Midbrain (tissue), 1 donor: ENCODE measurements at regions not wholly inside any gene's neighbourhood (a gene's known extent, or its start where the extent isn't known, plus 50 kb on each side); places are given as distances from the start of the nearest gene placed in this dataset.
"Not testable (repeated sequence)": the region's sequence is repeated elsewhere in the genome, so short reads cannot be mapped to it uniquely, and the experiment has no call there.

Experiments
- DNase-seq: peaks from one replicate; lab custom pipeline; 2025; lab: John Stamatoyannopoulos, UW

DNA sequence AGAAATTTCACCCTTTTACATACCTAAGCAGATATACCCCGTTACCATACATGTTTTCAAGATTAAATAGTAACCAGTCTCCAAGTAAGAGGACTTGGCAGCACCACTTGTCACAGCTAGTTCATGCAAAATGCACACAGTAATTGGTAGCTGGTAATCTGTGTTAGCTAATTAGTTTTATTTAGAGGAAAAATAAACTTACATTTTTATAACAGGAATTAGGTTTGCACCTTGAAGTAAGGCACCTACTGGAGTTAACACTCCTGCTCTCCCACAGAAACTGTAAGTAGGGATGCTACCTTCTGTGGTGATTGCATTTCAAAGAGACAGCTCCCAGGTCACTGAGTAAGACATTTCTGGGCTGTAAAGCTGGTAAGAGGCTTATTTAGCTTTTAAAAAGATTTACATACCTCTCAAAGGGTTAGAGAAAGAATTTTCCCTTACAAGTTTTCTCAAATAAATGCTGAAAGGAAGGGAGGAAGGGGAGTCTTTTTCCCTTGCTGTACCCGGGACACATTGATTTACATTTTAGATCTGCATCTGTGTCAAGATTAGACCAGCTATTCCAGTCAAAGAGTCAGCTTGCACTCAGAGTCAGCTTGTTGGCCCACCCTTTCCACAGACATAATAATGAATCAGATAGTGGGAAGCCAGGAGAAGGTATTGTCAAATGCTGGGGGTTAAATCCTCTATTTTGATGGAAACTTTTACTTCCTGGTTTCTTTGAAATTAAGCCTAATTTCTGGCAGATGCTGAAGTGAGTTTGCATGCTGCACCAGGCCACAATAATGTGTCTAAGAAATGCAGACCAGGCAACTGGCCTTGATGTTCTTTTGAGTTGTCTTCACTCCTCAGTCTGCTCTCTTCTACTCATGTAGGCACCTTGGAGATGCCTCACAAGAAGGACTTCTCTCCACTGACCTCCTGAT, 77.6 kb upstream of the CHD2 start:
- DNase-seq = no peak

DNA sequence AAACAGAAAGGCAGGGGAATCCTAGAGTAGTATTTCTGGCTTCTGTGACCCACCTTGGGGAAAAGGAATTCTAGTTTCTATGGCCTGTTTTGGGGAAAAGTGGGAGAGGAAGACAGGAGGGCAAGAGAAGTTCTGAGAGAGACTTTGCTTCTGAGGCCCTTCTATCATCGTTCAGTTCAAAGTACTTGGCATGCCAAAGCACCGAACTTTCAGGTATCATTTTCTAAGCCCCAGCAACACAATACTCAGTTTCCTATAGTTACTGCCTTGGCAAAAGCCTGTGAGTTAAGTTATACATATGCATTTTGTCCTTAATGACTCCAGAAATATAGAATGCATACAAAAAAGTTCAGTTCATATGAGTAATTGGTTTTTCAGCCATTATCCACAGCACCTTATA, 74.1 kb upstream of the CHD2 start:
- DNase-seq = no peak

DNA sequence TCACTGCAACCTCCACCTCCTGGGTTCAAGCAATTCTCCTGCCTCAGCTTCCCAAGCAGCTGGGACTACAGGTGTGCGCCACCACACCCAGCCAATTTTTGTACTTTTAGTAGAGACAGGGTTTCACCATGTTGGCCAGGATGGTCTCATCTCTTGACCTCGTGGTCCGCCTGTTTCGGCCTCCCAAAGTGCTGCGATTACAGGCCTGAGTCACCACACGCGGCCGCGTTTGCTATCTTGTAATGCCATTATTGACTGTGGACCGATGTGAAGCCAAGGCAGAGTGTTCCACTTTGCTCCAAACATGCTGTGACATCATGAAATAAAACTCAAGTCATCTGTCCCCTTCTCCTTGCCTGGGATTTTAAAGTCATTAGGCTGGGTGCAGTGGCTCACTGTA, 72.1 kb upstream of the CHD2 start:
- DNase-seq = not testable (repeated sequence)

DNA sequence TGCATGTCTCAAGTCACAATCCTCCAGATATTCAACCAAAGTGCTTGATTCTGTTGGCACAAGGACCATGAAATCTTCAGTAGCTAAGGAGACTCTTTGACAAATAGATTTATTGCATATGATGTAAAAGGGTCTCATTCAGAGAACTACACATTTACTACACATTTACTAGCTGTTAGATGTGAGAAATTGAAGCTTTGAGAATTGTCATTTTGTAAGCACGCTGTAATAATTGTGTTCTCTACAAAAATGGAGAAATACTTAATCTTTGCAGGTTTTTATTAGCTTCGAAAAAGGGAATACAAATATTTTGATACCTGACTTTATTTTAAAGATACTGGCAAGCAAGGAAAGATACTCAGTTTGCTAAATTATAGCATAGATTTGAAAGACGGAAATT, 70.2 kb upstream of the CHD2 start:
- no peak for DNase-seq

DNA sequence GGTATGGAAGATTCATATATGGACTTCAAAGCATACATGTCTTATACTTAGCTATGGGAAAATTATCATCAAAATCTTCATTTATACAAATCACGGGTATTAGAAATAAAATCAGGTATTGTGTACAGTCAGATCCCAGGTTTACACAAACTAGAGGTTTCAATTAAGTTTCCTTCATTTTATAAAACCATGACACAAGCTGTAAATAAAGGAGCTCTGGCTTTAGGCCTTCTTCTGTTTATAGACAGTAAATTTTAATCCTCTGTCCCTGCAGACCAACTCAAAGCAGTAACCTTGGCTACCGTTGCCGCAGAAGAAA, 68.8 kb upstream of the CHD2 start:
- no peak for DNase-seq

DNA sequence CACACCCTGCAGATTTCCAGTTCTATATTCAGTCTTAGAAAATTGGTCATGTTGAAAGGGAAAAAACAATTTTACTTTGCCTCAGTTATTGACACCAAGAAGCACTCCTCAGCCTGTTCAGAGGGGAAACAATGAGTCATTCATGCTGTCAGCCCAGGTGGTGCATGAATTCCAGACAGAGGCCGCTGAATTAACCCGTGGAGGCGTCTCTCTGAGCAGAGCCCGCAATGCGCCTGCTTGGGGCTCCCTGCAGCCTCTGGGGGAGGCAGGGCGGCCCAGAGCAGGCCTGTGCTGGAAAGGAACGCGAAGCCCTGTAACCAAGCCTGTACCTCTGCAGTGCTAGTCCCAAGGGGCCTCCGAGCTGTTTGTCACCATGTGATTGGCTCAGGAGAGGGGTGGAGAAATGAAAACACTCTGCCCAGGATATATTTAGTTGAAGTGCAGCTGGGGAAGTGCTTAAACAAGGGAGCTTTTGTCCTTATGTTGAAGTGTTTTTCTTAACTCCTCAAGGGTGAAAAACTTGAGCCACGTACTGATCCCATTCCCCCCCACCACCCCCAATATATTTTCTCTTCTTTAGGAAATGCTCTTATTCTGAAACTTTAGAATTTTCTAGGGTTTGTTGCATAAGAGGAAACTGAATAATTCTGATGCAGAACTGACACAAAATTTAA, 68.3 kb upstream of the CHD2 start:
- peak; percentile 95 for DNase-seq

DNA sequence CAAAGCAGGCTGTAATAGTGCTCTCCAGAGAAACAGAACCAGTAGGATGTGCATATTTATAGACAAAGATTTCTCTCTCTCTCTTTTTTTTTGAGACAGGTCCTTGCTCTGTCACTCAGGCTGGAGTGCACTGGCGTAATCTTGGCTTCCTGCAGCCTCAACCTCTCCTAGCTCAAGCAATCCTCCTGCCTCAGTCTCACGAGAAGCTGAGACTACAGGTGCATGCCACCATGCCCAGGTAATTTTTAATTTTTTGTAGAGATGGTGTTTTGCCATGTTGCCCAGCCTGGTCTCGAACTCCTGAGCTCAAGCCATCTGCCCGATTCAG, 67.1 kb upstream of the CHD2 start:
- no peak for DNase-seq

DNA sequence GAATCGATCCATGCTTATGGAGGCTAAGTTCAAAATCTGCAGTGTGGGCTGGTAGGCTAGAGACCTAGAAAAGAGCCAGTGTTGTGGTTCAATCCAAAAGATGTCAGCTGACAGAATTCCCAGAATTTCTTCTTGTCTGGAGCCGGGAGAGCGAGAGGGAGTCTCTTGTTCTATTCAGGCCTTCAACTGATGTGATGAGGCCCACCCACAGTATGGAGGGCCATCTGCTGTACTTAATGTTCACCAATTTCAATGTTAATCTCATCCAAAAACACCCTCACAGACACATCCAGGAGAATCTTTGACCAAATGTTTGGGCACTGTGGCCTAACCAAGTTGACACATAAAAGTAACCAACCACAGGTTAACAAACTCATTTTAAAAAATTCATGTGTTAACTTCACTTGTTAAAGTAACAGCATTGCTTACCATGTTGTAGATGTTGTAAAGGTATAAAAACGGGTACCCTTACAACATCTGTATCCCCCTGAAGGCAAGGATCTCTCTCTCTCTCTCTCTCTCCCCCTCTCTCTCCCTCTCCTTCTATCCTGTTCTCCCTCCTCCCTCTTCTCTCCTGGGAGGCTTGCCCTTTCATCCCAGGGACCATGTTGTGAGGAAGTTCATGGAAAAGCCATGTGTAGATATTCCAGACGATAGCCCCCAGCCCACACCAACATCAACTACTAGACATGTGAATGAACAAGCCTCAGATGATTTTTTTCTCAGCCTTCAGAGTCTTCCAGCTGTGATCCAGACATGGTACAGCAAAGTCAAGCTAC, 66.4 kb upstream of the CHD2 start:
- DNase-seq = no peak

DNA sequence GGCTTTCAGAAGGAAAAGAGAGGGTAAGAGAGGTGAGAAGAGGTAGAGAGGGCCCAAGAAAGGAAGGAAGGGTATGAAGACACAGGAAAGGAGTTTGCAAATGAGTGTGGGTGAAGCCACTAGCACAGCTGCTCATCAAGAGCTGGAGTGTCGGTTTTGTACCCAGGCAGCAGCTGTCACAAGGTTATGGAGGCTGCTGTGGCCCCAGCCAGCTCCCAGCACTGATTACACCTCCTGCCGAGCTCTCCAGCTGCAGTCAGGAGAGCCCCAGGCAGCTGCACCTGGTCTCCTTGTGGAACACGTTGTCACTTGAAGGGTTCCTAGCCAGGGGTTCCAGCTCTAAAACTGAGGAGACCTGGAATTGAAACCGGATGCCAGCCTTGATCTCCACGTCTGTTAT, 60.4 kb upstream of the CHD2 start:
- no peak for DNase-seq

DNA sequence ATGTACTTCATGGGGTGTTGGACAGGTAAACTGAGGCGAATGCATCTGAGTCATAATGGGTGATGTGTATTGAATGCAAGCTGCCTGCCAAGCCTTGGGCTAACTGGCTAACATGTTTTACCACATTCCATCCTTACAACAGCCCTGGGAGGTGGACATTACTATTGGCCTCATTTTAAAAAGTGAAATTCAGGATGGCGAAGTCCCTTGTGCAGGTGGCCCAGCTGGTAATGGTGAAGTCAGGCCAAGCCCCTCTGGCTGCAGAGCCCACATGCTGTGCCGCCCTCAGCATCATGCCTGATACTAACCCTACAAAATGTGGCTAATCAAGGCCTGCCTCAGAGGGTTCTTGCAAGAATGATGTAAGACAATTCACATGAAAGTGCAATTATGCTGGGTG, 60.0 kb upstream of the CHD2 start:
- no peak for DNase-seq

DNA sequence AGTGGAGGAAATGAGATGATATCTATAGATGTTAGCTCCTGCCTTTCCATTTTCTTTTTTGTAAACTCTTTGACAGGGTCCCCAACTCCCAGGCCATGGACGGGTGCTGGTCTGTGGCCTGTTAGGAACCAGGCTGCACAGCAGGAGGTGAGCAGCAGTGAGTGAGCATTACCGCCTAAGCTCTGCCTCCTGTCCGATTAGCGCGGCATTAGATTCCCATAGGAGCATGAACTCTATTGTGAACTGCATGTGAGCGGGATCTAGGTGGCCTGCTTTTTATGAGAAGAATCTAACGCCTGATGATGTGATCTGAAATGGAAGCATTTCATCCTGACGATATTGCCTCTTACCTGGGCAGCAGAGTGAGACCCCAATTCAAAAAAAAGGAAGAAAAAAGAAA, 56.8 kb upstream of the CHD2 start:
- no peak for DNase-seq

DNA sequence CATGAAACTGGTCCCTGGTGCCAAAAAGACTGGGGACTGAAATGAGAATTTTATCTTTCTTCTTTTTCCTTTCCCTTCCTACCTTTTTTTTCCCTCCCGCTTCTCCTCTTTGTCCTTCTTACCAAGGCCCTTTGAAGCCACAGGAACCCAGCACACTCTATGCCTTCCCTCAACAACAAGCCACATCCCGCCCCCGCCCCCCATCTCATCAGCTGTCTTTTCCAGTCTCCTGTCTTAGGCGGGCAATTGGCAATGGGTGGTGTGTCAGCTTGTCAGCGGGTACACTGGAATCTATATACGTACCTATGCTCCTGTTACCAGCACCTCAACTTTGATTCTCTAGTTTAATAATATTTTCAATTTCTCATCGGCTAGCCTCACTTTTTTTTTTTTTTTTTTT, 56.3 kb upstream of the CHD2 start:
- DNase-seq = no peak

DNA sequence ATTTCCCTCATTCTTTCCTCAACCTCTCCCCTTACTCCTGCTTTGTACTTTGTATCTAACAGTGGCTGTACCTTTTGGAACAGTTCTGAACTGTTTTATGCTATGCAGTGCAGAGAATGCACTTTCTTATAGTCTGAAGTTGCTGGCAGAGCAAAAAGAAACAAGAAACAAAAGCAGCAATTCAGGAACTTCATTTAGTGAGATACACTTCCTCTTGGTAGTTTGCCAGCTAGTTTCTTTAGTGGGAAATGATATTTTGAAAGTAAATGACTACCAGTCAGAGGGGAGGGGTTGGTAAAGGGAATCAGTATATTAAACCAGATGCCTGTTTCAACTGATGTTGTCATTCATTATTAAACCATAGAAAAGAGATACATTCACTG, 55.0 kb upstream of the CHD2 start:
- peak; percentile 17 for DNase-seq

DNA sequence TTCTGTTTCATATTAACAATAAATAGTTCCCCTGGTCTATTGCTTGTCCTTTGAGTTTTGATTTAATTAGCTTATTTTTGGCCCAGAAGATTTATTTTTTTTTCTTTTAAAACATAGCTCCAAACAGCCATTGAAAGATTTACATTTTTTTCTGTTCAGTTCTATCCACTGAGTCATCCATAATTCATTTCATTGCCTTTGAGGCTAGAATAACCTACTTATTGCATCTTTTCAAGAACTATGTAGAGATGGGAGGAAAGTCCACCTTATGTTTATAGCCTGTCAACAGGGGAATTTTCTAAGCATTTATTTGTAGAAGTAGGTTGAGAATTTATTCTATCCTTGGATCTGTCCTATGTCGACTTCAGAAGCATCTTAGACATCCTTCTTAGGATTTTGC, 53.4 kb upstream of the CHD2 start:
- no peak for DNase-seq

DNA sequence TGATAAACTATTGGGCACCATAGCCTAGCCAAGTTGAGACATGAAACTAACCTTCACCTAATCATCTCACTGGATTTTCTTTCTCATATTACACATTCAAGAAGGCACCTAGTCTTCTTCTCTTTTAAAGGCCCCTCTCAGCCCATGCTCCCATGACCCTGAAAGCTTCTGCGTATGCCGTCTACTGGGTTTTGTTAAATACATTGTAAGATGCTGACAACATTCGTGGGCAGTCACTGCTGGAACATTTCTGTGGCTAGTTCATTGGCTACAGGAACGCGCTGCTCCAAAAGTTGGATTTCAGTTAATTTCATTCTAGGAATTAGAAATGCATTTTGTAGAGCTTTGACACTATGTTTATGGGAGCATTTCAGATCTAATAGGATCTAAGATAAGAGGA, 52.3 kb upstream of the CHD2 start:
- DNase-seq = no peak

DNA sequence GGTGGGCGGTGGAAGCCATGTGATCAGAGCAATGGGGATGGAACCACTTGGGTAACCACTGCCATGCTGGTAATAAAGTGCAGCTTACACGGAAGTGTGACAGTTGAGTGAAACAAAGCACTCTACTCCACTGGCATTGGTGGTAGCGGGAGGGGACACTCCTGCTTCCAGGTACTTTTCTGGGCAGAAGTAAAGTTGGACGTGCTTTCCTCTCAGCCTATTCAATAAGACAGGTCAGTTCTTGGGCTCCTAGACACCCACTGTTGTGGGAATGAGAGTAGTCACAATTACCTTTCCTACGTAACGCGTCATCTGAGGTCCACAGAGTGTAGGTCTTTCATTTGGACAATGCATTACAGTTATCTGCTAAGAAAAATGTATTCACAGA, 51.7 kb upstream of the CHD2 start:
- DNase-seq = no peak

DNA sequence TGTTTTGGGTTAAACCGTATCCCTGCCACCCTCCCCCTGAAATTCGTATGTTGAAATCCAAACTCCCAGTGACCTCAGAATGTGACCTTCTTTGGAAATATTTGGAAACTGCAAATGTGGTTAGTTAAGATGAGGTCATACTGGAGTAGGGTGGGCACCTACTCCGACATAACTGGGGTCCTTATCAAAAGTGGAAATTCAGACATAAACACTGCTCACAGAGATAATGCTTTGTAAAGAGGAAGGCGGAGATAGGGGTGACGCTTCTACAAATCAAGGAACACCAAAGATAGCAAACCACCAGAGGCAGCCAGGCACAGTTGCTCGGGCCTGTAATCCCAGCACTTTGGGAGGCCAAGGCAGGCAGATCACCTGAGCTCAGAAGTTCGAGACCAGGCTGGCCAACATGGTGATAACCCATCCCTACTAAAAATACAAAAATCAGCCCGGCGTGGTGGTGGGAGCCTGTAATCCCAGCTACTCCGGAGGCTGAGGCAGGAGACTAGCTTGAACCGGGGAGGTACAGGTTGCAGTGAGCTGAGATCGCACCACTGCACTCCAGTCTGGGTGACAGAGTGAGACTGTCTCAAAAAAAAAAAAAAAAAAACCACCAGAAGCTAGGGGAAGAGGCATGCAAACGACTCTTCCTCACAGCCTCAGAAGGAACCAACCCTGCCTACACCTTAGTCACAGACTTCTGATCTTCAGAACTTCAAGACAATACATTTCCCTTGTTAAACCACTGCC, 51.1 kb upstream of the CHD2 start:
- no peak for DNase-seq

DNA sequence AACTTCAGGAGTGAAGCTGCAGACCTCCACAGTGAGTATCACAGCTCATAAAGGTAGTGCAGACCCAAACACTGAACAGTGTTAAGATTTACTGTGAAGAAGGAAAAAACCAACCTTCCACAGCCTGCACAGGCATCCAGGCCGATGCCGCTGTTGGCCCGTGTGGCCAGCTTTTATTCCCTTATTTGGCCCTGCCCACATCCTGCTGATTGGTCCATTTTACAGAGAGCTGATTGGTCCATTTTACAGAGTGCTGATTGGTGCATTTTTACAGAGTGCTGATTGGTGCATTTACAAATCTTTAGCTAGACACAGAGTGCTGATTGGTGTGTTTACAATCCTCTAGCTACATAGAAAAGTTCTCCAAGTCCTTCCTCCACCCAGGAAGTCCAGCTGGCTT, 49.9 kb upstream of the CHD2 start:
- DNase-seq = not testable (repeated sequence)
